HAP-1 (cell line): ENCODE measurements at regions not wholly inside any gene's neighbourhood (a gene's known extent, or its start where the extent isn't known, plus 50 kb on each side); places are given as distances from the start of the nearest gene placed in this dataset.
"Not testable (repeated sequence)": the region's sequence is repeated elsewhere in the genome, so short reads cannot be mapped to it uniquely, and the experiment has no call there.

Source experiments
- DNase-seq, 2 experiments: peaks; one replicate each; pipeline ENCODE4 v3.0.0-alpha.2; 2016 to 2020; ENCODE audit warnings: low spot score in 2 of 2
- H3K27me3 ChIP-seq: fragments of 250-450 bp; sonication (Bioruptor Pico); 2 replicates; pipeline ENCODE4 v1.5.1; 2020; ENCODE audit warnings: low read depth, mild to moderate bottlenecking, moderate library complexity
- H3K36me3 ChIP-seq: fragments of 250-450 bp; sonication (Bioruptor Pico); replicated peaks from 2 replicates; pipeline ENCODE4 v1.5.1; 2020; ENCODE audit warnings: mild to moderate bottlenecking
- H3K4me1 ChIP-seq: fragments of 250-450 bp; sonication (Bioruptor Pico); 2 replicates; pipeline ENCODE4 v1.5.1; 2020; ENCODE audit warnings: mild to moderate bottlenecking
- H3K4me3 ChIP-seq: fragments of 250-450 bp; sonication (Bioruptor Pico); 2 replicates; pipeline ENCODE4 v1.5.1; 2020; ENCODE audit warnings: mild to moderate bottlenecking, moderate library complexity
- H3K9me3 ChIP-seq: fragments of 250-450 bp; sonication (Bioruptor Pico); 2 replicates; pipeline ENCODE4 v1.5.1; 2020; ENCODE audit warnings: mild to moderate bottlenecking, moderate library complexity
- in situ Hi-C: fragments of 300-500 bp; cut with MboI; formaldehyde crosslinking; loops from 3 replicates; pipeline ENCODE4 v1.14.3; 2020; ENCODE audit warnings: low sequenced_read_pairs, inconsistent platforms, mixed read lengths

- Histone ChIP-seq H3K4me1 (no peaks in the 10 kb centered on the region), H3K9me3 (no peaks in the 10 kb centered on the region), H3K36me3 (no peaks in the 10 kb centered on the region), H3K4me3 (no peak overlapping the region), H3K27me3 (no peaks in the 10 kb centered on the region)
- in situ Hi-C loops, result no loop called here
- no peak for DNase-seq
Measured at GRCh38 chr2:223262946-223263345, 211.0 kb downstream of the KCNE4 start.

- Histone ChIP-seq H3K36me3 (no peaks in the 10 kb centered on the region), H3K27me3 (no peaks in the 10 kb centered on the region), H3K4me1 (no peaks in the 10 kb centered on the region), H3K9me3 (no peaks in the 10 kb centered on the region), H3K4me3 (no peak overlapping the region)
- no peak for DNase-seq
- in situ Hi-C loops, result no loop called here
Measured at GRCh38 chr2:223264541-223265193, 212.7 kb downstream of the KCNE4 start.

- no peaks in the 10 kb centered on the region for H3K4me1 ChIP-seq
- H3K27me3 ChIP-seq, result 0 out of 2 replicates have a peak, but pooled peaks cover 5% of the 10 kb centered on the region
- in situ Hi-C loops, result no loop called here
- no peaks in the 10 kb centered on the region for H3K36me3 ChIP-seq
- no peak for DNase-seq
- H3K4me3 ChIP-seq, result no peak overlapping the region
- no peaks in the 10 kb centered on the region for H3K9me3 ChIP-seq
Measured at GRCh38 chr2:223267160-223267951, 215.4 kb downstream of the KCNE4 start.

GRCh38 chr2:223269386-223269785, 217.4 kb downstream of the KCNE4 start:
- no peaks in the 10 kb centered on the region for H3K9me3 ChIP-seq
- DNase-seq, result no peak
- H3K36me3 ChIP-seq, result no peaks in the 10 kb centered on the region
- in situ Hi-C loops, result no loop called here
- 0 out of 2 replicates have a peak, but pooled peaks cover 5% of the 10 kb centered on the region for H3K27me3 ChIP-seq
- H3K4me1 ChIP-seq, result no peaks in the 10 kb centered on the region
- H3K4me3 ChIP-seq, result no peak overlapping the region

- in situ Hi-C loops, result no loop called here
- no peak for DNase-seq
- no peaks in the 10 kb centered on the region for H3K4me1 ChIP-seq
- H3K9me3 ChIP-seq, result no peaks in the 10 kb centered on the region
- H3K36me3 ChIP-seq, result no peaks in the 10 kb centered on the region
- H3K4me3 ChIP-seq, result no peak overlapping the region
- 0 out of 2 replicates have a peak, but pooled peaks cover 5% of the 10 kb centered on the region for H3K27me3 ChIP-seq
Measured at GRCh38 chr2:223270548-223270947, 218.6 kb downstream of the KCNE4 start.

GRCh38 chr2:223273995-223274394, 222.0 kb downstream of the KCNE4 start:
- in situ Hi-C loops, result no loop called here

GRCh38 chr2:223282221-223282620, 230.2 kb downstream of the KCNE4 start:
- no peaks in the 10 kb centered on the region for H3K36me3 ChIP-seq
- in situ Hi-C loops, result no loop called here
- H3K4me3 ChIP-seq, result no peak overlapping the region
- no peaks in the 10 kb centered on the region for H3K27me3 ChIP-seq
- H3K4me1 ChIP-seq, result no peaks in the 10 kb centered on the region
- DNase-seq, result no peak
- no peaks in the 10 kb centered on the region for H3K9me3 ChIP-seq

More at GRCh38 chr2:223273995-223274394, 222.0 kb downstream of the KCNE4 start:
- Histone ChIP-seq H3K27me3 (0 out of 2 replicates have a peak, but pooled peaks cover 5% of the 10 kb centered on the region), H3K36me3 (no peaks in the 10 kb centered on the region), H3K4me3 (no peak overlapping the region), H3K9me3 (no peaks in the 10 kb centered on the region), H3K4me1 (no peaks in the 10 kb centered on the region)
- no peak for DNase-seq

GRCh38 chr2:223283329-223283728, 231.3 kb downstream of the KCNE4 start:
- no peaks in the 10 kb centered on the region for H3K9me3 ChIP-seq
- H3K27me3 ChIP-seq, result no peaks in the 10 kb centered on the region
- in situ Hi-C loops, result no loop called here
- H3K4me1 ChIP-seq, result no peaks in the 10 kb centered on the region
- no peak for DNase-seq
- H3K36me3 ChIP-seq, result no peaks in the 10 kb centered on the region
- no peak overlapping the region for H3K4me3 ChIP-seq

GRCh38 chr2:223283771-223284170, 231.8 kb downstream of the KCNE4 start:
- H3K4me1 ChIP-seq, result no peaks in the 10 kb centered on the region
- in situ Hi-C loops, result no loop called here
- no peak overlapping the region for H3K4me3 ChIP-seq
- no peak for DNase-seq
- H3K36me3 ChIP-seq, result no peaks in the 10 kb centered on the region
- no peaks in the 10 kb centered on the region for H3K27me3 ChIP-seq
- H3K9me3 ChIP-seq, result no peaks in the 10 kb centered on the region

- no peak for DNase-seq
- H3K27me3 ChIP-seq, result no peaks in the 10 kb centered on the region
- H3K36me3 ChIP-seq, result no peaks in the 10 kb centered on the region
- H3K9me3 ChIP-seq, result no peaks in the 10 kb centered on the region; the same call in 1 of the 2 replicates
- no peaks in the 10 kb centered on the region for H3K4me1 ChIP-seq
- in situ Hi-C loops, result no loop called here
- no peak overlapping the region for H3K4me3 ChIP-seq
Measured at GRCh38 chr2:223285370-223286265, 233.6 kb downstream of the KCNE4 start.

- H3K9me3 ChIP-seq, result no peaks in the 10 kb centered on the region; the same call in 1 of the 2 replicates
- no peaks in the 10 kb centered on the region for H3K4me1 ChIP-seq
- in situ Hi-C loops, result no loop called here
- no peak overlapping the region for H3K4me3 ChIP-seq
- no peaks in the 10 kb centered on the region for H3K36me3 ChIP-seq
- DNase-seq, result no peak
- H3K27me3 ChIP-seq, result no peaks in the 10 kb centered on the region
Measured at GRCh38 chr2:223294756-223295155, 242.8 kb downstream of the KCNE4 start.

GRCh38 chr2:223297788-223298187, 245.8 kb downstream of the KCNE4 start:
- Histone ChIP-seq H3K36me3 (no peaks in the 10 kb centered on the region), H3K27me3 (no peaks in the 10 kb centered on the region), H3K9me3 (no peaks in the 10 kb centered on the region), H3K4me1 (no peaks in the 10 kb centered on the region), H3K4me3 (no peak overlapping the region)
- no peak for DNase-seq
- in situ Hi-C loops, result no loop called here

- DNase-seq, in situ Hi-C loops, H3K9me3 ChIP-seq, H3K27me3 ChIP-seq, H3K4me3 ChIP-seq, H3K36me3 ChIP-seq, H3K4me1 ChIP-seq: not testable (repeated sequence)
Measured at GRCh38 chr2:223298329-223298728, 246.3 kb downstream of the KCNE4 start.
